ENCODE measurements at regions not wholly inside any gene's neighbourhood (a gene's known extent, or its start where the extent isn't known, plus 50 kb on each side); places are given as distances from the start of the nearest gene placed in this dataset.
"Not testable (repeated sequence)": the region's sequence is repeated elsewhere in the genome, so short reads cannot be mapped to it uniquely, and the experiment has no call there.

DNA sequence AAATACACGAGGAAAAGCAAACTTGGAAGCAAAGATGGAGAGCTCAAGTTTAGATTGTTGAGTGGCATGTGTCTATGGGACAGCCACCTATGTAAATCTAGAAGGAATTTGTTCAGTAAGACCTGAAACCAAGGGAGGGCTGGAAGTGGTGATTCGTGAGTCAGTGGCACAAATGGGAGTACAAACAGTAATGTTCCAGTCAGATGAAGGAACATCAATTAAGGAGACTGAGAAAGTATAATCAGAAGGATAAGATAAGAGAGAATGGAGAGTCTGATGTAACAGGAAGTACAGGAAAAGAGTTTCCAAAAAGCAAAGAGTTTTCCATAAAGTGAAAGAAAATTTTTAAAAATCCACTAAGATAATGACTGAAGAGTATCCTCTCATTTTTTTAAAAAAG is 544.2 kb downstream of the KIF20B start:
- intact Hi-C loops (cut with DNase I), result no loop called here
- TF ChIP-seq POLR2AphosphoS5 (IDR thresholded peaks at IDR 0.05), result no peak
- no peak for TF ChIP-seq POLR2A (IDR thresholded peaks at IDR 0.05)
- TF ChIP-seq, protein P1, sequence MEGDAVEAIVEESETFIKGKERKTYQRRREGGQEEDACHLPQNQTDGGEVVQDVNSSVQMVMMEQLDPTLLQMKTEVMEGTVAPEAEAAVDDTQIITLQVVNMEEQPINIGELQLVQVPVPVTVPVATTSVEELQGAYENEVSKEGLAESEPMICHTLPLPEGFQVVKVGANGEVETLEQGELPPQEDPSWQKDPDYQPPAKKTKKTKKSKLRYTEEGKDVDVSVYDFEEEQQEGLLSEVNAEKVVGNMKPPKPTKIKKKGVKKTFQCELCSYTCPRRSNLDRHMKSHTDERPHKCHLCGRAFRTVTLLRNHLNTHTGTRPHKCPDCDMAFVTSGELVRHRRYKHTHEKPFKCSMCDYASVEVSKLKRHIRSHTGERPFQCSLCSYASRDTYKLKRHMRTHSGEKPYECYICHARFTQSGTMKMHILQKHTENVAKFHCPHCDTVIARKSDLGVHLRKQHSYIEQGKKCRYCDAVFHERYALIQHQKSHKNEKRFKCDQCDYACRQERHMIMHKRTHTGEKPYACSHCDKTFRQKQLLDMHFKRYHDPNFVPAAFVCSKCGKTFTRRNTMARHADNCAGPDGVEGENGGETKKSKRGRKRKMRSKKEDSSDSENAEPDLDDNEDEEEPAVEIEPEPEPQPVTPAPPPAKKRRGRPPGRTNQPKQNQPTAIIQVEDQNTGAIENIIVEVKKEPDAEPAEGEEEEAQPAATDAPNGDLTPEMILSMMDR (IDR thresholded peaks at IDR 0.05), result no peak
- 70% methylated on average over 2 of the region's 2 CpGs for WGBS

DNA sequence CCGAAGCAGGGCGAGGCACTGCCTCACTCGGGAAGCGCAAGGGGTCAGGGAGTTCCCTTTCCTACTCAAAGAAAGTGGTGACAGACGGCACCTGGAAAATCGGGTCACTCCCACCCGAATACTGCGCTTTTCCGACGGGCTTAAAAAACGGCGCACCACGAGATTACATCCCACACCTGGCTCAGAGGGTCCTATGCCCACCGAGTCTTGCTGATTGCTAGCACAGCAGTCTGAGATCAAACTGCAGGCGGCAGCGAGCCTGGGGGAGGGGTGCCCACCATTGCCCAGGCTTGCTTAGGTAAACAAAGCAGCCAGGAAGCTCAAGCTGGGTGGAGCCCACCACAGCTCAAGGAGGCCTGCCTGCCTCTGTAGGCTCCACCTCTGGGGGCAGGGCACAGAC is 549.4 kb downstream of the KIF20B start:
- H3K9me3 ChIP-seq; intact Hi-C loops (cut with DNase I): not testable (repeated sequence)
- 81% methylated on average over 16 of the region's 16 CpGs for WGBS

More for the DNA sequence above, 544.2 kb downstream of the KIF20B start:
- Histone ChIP-seq H3K27me3 (replicated peaks; ENCODE audit: insufficient read depth) (no peaks in the 10 kb centered on the region), H3K4me1 (replicated peaks) (no peaks in the 10 kb centered on the region), H3K9me3 (no peaks in the 10 kb centered on the region), H3K36me3 (no peaks in the 10 kb centered on the region), H3K4me3 (no peak overlapping the region), H3K27ac (no peak overlapping the region)
- no peak for DNase-seq (ENCODE audit: low spot score)

DNA sequence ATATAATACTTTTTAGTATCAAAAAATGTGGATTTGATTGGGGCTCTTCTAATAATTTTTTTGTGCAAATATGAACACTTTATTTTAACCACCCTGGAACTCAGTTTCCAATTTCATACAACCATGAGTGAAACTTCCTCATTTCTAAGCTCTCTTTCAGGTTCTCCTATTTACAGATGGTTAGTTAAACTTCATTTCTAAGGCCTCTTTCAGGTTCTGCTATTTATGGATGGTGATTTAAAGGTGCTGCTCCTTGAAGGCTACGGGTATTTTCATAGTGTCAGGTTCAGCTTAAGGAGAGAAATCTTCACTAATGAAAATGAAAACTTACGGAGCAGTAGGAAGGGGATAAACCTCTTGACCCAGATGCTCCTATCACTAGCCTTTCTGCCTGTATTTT is 568.3 kb downstream of the KIF20B start:
- H3K4me1 ChIP-seq (replicated peaks), result no peaks in the 10 kb centered on the region
- no peak overlapping the region for H3K27ac ChIP-seq
- TF ChIP-seq POLR2AphosphoS5 (IDR thresholded peaks at IDR 0.05), result no peak
- TF ChIP-seq POLR2A (IDR thresholded peaks at IDR 0.05), result no peak
- TF ChIP-seq, protein P1 (IDR thresholded peaks at IDR 0.05), result no peak
- no peaks in the 10 kb centered on the region for H3K36me3 ChIP-seq
- H3K27me3 ChIP-seq (replicated peaks; ENCODE audit: insufficient read depth), result no peaks in the 10 kb centered on the region
- no peak for DNase-seq (ENCODE audit: low spot score)
- WGBS, result 67% methylated on average over 2 of the region's 2 CpGs
- no peak overlapping the region for H3K4me3 ChIP-seq
- intact Hi-C loops (cut with DNase I), result no loop called here
- H3K9me3 ChIP-seq, result no peaks in the 10 kb centered on the region

More for the DNA sequence above, 549.4 kb downstream of the KIF20B start:
- H3K4me3 ChIP-seq; H3K4me1 ChIP-seq (replicated peaks); H3K27ac ChIP-seq; H3K36me3 ChIP-seq; DNase-seq (ENCODE audit: low spot score); H3K27me3 ChIP-seq (replicated peaks; ENCODE audit: insufficient read depth): not testable (repeated sequence)

DNA sequence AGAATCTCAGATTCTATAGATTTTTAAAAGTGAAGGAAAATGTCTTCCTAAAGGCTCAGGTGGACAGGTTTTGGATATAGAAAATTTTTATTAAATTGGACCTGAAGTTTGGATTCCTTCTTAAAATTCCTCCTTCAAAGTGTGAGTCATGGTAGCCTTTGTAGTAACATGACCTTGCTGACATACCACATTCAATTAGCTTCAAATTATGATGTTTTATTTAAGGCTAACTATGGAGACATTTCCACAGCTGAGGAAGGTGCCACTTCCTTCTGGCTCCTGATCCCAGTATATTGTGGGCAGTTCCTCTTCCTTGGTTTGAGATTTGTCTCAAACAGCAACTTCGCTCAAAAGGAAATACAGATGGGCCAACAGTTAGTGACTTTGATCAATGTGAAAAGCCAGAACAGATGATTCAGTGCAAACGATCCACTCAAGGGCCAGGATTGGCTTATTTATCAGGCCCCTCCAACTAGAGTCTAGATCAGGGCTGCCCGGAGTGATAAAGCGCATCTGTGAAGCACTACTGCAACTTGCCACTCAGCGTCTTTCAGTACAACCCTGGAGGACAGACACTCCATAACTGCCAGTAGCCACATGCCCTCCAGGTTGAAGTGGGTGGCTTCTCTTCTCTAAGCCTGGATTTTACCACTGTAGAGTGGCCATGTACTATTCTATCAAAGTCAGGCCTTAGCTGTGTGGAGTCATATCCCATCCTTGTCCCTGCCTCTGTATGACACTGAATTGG is 573.5 kb downstream of the KIF20B start:
- H3K27ac ChIP-seq, result no peak overlapping the region

DNA sequence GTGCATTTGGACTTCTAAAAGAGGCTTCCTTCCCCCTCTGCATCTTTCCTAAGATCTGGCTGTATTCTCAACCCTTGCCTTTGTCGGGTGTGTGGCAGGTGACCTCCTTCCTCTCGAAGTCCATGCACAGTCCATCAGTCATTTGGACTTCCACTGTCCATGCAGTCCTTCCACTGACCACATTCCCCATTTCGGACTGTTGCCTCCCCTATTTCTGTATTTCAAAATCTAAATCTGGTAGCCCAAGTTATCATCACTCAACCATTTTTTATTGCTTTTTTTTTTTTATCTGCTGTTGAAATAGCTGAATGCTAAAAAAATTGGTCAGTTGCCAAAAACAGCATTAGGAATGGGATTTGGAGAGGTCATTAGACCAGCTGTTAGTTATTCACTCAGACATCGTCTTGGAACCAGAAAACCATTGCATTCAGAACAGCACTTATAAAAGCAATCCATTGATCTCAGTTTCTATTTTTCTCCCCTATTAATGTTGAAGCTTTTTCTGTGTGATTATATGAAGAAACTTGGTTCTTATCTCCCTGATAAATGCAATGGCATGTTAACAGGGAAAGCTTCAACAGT is 575.6 kb downstream of the KIF20B start:
- 58% methylated on average over 4 of the region's 4 CpGs for WGBS
- intact Hi-C loops (cut with DNase I), result no loop called here
- Histone ChIP-seq H3K9me3 (no peaks in the 10 kb centered on the region), H3K36me3 (no peaks in the 10 kb centered on the region), H3K4me1 (replicated peaks) (no peaks in the 10 kb centered on the region), H3K4me3 (no peak overlapping the region), H3K27ac (no peak overlapping the region), H3K27me3 (replicated peaks; ENCODE audit: insufficient read depth) (no peaks in the 10 kb centered on the region)
- DNase-seq (ENCODE audit: low spot score), result no peak
- TF ChIP-seq, protein P1 (IDR thresholded peaks at IDR 0.05), result no peak
- TF ChIP-seq POLR2AphosphoS5 (IDR thresholded peaks at IDR 0.05), result no peak
- TF ChIP-seq POLR2A (IDR thresholded peaks at IDR 0.05), result no peak

More for the DNA sequence above, 573.5 kb downstream of the KIF20B start:
- Histone ChIP-seq H3K4me1 (replicated peaks) (no peaks in the 10 kb centered on the region), H3K36me3 (no peaks in the 10 kb centered on the region), H3K9me3 (no peaks in the 10 kb centered on the region), H3K4me3 (no peak overlapping the region), H3K27me3 (replicated peaks; ENCODE audit: insufficient read depth) (no peaks in the 10 kb centered on the region)
- intact Hi-C loops (cut with DNase I), result no loop called here
- 82% methylated on average over 5 of the region's 5 CpGs for WGBS
- TF ChIP-seq, protein P1 (IDR thresholded peaks at IDR 0.05), result no peak
- TF ChIP-seq POLR2A (IDR thresholded peaks at IDR 0.05), result no peak
- TF ChIP-seq POLR2AphosphoS5 (IDR thresholded peaks at IDR 0.05), result no peak
- no peak for DNase-seq (ENCODE audit: low spot score)
